C4-2B (cell line): ENCODE measurements at regions not wholly inside any gene's neighbourhood (a gene's known extent, or its start where the extent isn't known, plus 50 kb on each side); places are given as distances from the start of the nearest gene placed in this dataset.

Experiments used
- CTCF ChIP-seq: fragments of 450-650 bp; conservative IDR thresholded peaks from 2 replicates; pipeline ENCODE4 v1.5.1; 2017; ENCODE audit warnings: mild to moderate bottlenecking
- ZFX ChIP-seq: fragments of 450-650 bp; IDR thresholded peaks from 2 replicates; pipeline ENCODE4 v1.6.1; 2017

- TF ChIP-seq CTCF (no peak), ZFX (no peak)
Observed at GRCh38 chr1:189510827-189511226, 966.8 kb downstream of the BRINP3 start.
